ENCODE measurements at regions not wholly inside any gene's neighbourhood (a gene's known extent, or its start where the extent isn't known, plus 50 kb on each side); places are given as distances from the start of the nearest gene placed in this dataset.
"Not testable (repeated sequence)": the region's sequence is repeated elsewhere in the genome, so short reads cannot be mapped to it uniquely, and the experiment has no call there.

GRCh38 chr21:23119491-23119890, 2121.3 kb downstream of the NCAM2 start:
- Mint-ChIP-seq H3K4me1 (no peaks in the 10 kb centered on the region), H3K4me3 (no peak overlapping the region), H3K27ac (no peak overlapping the region), H3K36me3 (no peaks in the 10 kb centered on the region), H3K9me3 (no peaks in the 10 kb centered on the region), H3K27me3 (no peaks in the 10 kb centered on the region)
- ATAC-seq (ENCODE audit: low read depth in 2 of 2) (no peak), DNase-seq (no peak)

GRCh38 chr21:23127973-23128372, 2129.8 kb downstream of the NCAM2 start:
- no peaks in the 10 kb centered on the region for H3K4me1 Mint-ChIP-seq

GRCh38 chr21:23130308-23130707, 2132.1 kb downstream of the NCAM2 start:
- no peak for DNase-seq
- Mint-ChIP-seq H3K4me3 (no peak overlapping the region), H3K4me1 (no peaks in the 10 kb centered on the region), H3K9me3 (peaks cover 4 to 10% (median 6%) of the 10 kb centered on the region in 7 donors), H3K27ac (no peak overlapping the region), H3K36me3 (no peaks in the 10 kb centered on the region), H3K27me3 (peaks cover 0 to 5% (median 0%) of the 10 kb centered on the region in 3 donors)
- ATAC-seq (ENCODE audit: low read depth in 2 of 2), result no peak

More at GRCh38 chr21:23127973-23128372, 2129.8 kb downstream of the NCAM2 start:
- ATAC-seq (ENCODE audit: low read depth in 2 of 2), result no peak
- Mint-ChIP-seq H3K4me3 (no peak overlapping the region), H3K36me3 (no peaks in the 10 kb centered on the region), H3K9me3 (no peaks in the 10 kb centered on the region), H3K27me3 (peaks cover 0 to 5% (median 0%) of the 10 kb centered on the region in 3 donors), H3K27ac (no peak overlapping the region)
- no peak for DNase-seq

DNA sequence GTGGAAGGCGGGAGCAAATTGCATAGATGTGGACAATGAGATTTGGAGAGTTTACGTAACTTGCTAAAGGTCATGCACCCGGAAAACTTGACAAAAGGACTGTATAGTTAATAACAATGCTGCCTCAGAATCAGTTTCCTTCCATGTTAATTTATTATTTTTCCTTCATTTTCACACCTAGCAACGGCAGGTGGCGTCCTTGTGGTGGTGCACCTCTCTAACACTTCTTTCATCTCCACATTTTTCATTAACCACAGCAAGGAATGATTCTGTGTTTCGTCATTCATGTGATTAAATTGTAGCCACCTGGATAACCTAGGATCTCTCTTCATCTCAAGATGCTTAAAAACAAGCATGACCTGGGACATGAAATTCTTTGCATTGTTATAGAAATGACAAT, 2133.0 kb downstream of the NCAM2 start:
- Mint-ChIP-seq H3K4me3 (no peak overlapping the region), H3K4me1 (no peaks in the 10 kb centered on the region), H3K36me3 (no peaks in the 10 kb centered on the region), H3K27ac (no peak overlapping the region), H3K27me3 (peaks cover 0 to 5% (median 0%) of the 10 kb centered on the region in 3 donors), H3K9me3 (peaks cover 4 to 18% (median 6%) of the 10 kb centered on the region in 7 donors)
- DNase-seq (no peak), ATAC-seq (ENCODE audit: low read depth in 2 of 2) (no peak)

- Mint-ChIP-seq H3K9me3 (peaks cover 4 to 29% (median 9%) of the 10 kb centered on the region in 7 donors), H3K27me3 (no peaks in the 10 kb centered on the region), H3K4me3 (no peak overlapping the region), H3K27ac (no peak overlapping the region), H3K4me1 (no peaks in the 10 kb centered on the region), H3K36me3 (no peaks in the 10 kb centered on the region)
- no peak for ATAC-seq (ENCODE audit: low read depth in 2 of 2)
- no peak for DNase-seq
Measured at GRCh38 chr21:23138797-23139196, 2140.6 kb downstream of the NCAM2 start.

GRCh38 chr21:23152130-23152529, 2153.9 kb downstream of the NCAM2 start:
- H3K4me1 Mint-ChIP-seq, result no peaks in the 10 kb centered on the region
- H3K36me3 Mint-ChIP-seq, result no peaks in the 10 kb centered on the region
- peak overlapping the region in 1 of 6 donors; percentile 53 for H3K27ac Mint-ChIP-seq
- no peak for DNase-seq
- no peak overlapping the region for H3K4me3 Mint-ChIP-seq
- H3K9me3 Mint-ChIP-seq, result no peaks in the 10 kb centered on the region
- ATAC-seq (ENCODE audit: low read depth in 2 of 2), result no peak
- no peaks in the 10 kb centered on the region for H3K27me3 Mint-ChIP-seq

DNA sequence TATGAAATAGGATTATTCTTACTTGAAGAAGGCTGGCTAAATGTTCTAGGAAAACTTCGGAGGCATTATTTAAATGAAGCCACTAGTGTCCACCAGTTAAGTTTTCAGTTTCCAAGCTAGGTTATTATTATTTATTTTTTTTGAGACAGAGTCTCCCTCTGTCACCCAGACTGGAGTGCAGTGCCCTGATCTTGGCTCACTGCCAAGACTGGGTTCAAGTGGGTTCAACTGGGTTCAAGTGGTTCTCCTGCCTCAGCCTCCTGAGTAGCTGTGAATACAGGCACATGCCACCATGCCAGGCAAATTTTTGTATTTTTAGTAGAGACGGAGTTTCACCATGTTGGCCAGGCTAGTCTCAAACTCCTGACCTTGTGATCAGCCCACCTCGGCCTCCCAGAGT, 2155.6 kb downstream of the NCAM2 start:
- not testable (repeated sequence) for H3K4me1 Mint-ChIP-seq; H3K36me3 Mint-ChIP-seq; H3K9me3 Mint-ChIP-seq; DNase-seq; H3K4me3 Mint-ChIP-seq; ATAC-seq (ENCODE audit: low read depth in 2 of 2); H3K27ac Mint-ChIP-seq; H3K27me3 Mint-ChIP-seq

GRCh38 chr21:23155281-23155680, 2157.1 kb downstream of the NCAM2 start:
- Mint-ChIP-seq H3K9me3 (no peaks in the 10 kb centered on the region), H3K27ac (no peak overlapping the region), H3K27me3 (no peaks in the 10 kb centered on the region), H3K36me3 (no peaks in the 10 kb centered on the region), H3K4me3 (no peak overlapping the region), H3K4me1 (no peaks in the 10 kb centered on the region)
- DNase-seq (no peak), ATAC-seq (ENCODE audit: low read depth in 2 of 2) (no peak)

- ATAC-seq (ENCODE audit: low read depth in 2 of 2), result no peak
- Mint-ChIP-seq H3K9me3 (peaks cover 0 to 2% (median 0%) of the 10 kb centered on the region in 7 donors), H3K4me3 (no peak overlapping the region), H3K27ac (no peak overlapping the region), H3K27me3 (no peaks in the 10 kb centered on the region), H3K36me3 (no peaks in the 10 kb centered on the region), H3K4me1 (no peaks in the 10 kb centered on the region)
- DNase-seq, result no peak
Measured at GRCh38 chr21:23160914-23161313, 2162.7 kb downstream of the NCAM2 start.

DNA sequence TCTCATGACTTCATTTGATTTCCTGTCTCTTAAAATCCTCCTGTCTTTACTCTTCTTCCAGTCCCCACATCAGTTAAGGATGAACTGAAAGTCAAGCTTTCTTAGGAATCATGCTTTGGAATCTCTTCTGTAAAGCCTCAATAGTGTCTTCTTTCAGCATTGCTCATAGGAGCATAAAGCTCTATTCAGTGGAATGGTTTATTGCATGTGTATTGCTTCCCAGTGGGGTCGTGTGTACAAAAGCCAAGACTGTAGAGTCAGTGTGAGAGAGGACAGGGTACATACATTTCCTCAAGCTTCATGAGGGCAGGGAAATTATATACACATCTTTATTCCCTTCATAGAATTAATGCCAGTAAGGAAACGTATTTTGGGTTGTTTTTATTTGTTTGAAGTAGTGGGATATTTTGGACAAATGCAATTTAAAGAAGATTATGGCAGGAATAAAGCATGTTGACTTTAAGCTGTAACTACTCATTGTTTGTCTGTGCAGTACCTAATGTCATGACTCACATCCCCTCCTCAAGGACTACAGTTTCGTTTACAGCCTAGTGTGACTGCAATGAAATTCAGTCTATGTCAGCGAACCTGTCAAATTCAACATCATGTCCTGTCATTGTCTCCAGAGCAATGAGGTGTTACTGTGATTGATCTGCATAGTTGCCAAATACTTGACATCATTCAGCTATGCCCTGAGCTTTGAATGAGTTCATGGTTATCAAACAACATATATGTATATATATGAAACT, 2164.2 kb downstream of the NCAM2 start:
- Mint-ChIP-seq H3K27me3 (no peaks in the 10 kb centered on the region), H3K36me3 (no peaks in the 10 kb centered on the region), H3K4me1 (no peaks in the 10 kb centered on the region), H3K27ac (no peak overlapping the region), H3K9me3 (peaks cover 0 to 2% (median 0%) of the 10 kb centered on the region in 7 donors), H3K4me3 (no peak overlapping the region)
- DNase-seq (no peak), ATAC-seq (ENCODE audit: low read depth in 2 of 2) (no peak)
